Activated CD4-positive, alpha-beta memory T cell treated with anti-CD3 and anti-CD28 coated beads, Interleukin-2, amount 10 ng/mL, durations not matched to agents 7 days and 5 days (primary cell): ENCODE measurements at regions not wholly inside any gene's neighbourhood (a gene's known extent, or its start where the extent isn't known, plus 50 kb on each side); places are given as distances from the start of the nearest gene placed in this dataset.

ENCODE experiments used
- CTCF ChIA-PET: fragments of 350-600 bp; sonication (Branson Sonifier 250); formaldehyde crosslinking; loops from one replicate; lab custom pipeline; 2021; ENCODE audit warnings: antibody characterized with exemption, inconsistent platforms; lab: Charles Lee
- POLR2A ChIA-PET: fragments of 350-600 bp; sonication (Branson Sonifier 250); formaldehyde crosslinking; loops from one replicate; lab custom pipeline; 2021; ENCODE audit warnings: antibody characterized with exemption; lab: Charles Lee
- DNase-seq: peaks from one replicate; pipeline ENCODE4 v3.0.0-alpha.2; 2020
- H3K27ac Mint-ChIP-seq: one replicate; pipeline ENCODE4 v1.8.0; 2021; ENCODE audit warnings: mild to moderate bottlenecking, mixed read lengths
- H3K27me3 Mint-ChIP-seq: one replicate; pipeline ENCODE4 v1.8.0; 2021; ENCODE audit warnings: mixed read lengths
- H3K36me3 Mint-ChIP-seq: one replicate; pipeline ENCODE4 v1.8.0; 2021; ENCODE audit warnings: low read depth, mixed read lengths
- H3K4me1 Mint-ChIP-seq: one replicate; pipeline ENCODE4 v1.8.0; 2021; ENCODE audit warnings: mixed read lengths
- H3K4me3 Mint-ChIP-seq: one replicate; pipeline ENCODE4 v1.8.0; 2021; ENCODE audit warnings: mild to moderate bottlenecking, mixed read lengths
- H3K9me3 Mint-ChIP-seq: one replicate; pipeline ENCODE4 v1.8.0; 2021; ENCODE audit warnings: mixed read lengths

- ChIA-PET CTCF (no interaction called here), POLR2A (no interaction called here)
- DNase-seq = no peak
- Mint-ChIP-seq H3K27me3 (no peaks in the 10 kb centered on the region), H3K9me3 (no peaks in the 10 kb centered on the region), H3K4me3 (no peak overlapping the region), H3K27ac (no peak overlapping the region), H3K4me1 (peaks cover 11% of the 10 kb centered on the region), H3K36me3 (no peaks in the 10 kb centered on the region)
Observed at GRCh38 chr2:12126318-12126717, 379.9 kb downstream of the LPIN1 start.

GRCh38 chr2:12127638-12128037 is 381.2 kb downstream of the LPIN1 start:
- ChIA-PET POLR2A (no interaction called here), CTCF (no interaction called here)
- no peak for DNase-seq
- Mint-ChIP-seq H3K4me1 (peaks cover 11% of the 10 kb centered on the region), H3K4me3 (no peak overlapping the region), H3K9me3 (no peaks in the 10 kb centered on the region), H3K27me3 (no peaks in the 10 kb centered on the region), H3K27ac (peak overlapping the region; percentile 72), H3K36me3 (no peaks in the 10 kb centered on the region)

GRCh38 chr2:12131975-12132374 is 385.5 kb downstream of the LPIN1 start:
- no peak overlapping the region for H3K4me3 Mint-ChIP-seq
- ChIA-PET CTCF (interaction anchor here (0.7 kb wide), 1 partner anchor 584 kb away, joined by 3 read pairs; no protein-coding TSS in a partner anchor), POLR2A (no interaction called here)
- DNase-seq = no peak
- no peaks in the 10 kb centered on the region for H3K36me3 Mint-ChIP-seq
- H3K9me3 Mint-ChIP-seq = no peaks in the 10 kb centered on the region
- no peak overlapping the region for H3K27ac Mint-ChIP-seq
- H3K27me3 Mint-ChIP-seq = no peaks in the 10 kb centered on the region
- H3K4me1 Mint-ChIP-seq = peaks cover 11% of the 10 kb centered on the region

GRCh38 chr2:12141618-12142258 is 395.3 kb downstream of the LPIN1 start:
- Mint-ChIP-seq H3K36me3 (no peaks in the 10 kb centered on the region), H3K27ac (no peak overlapping the region), H3K4me1 (no peaks in the 10 kb centered on the region), H3K27me3 (peaks cover 1% of the 10 kb centered on the region), H3K4me3 (no peak overlapping the region), H3K9me3 (no peaks in the 10 kb centered on the region)
- no peak for DNase-seq
- ChIA-PET POLR2A (no interaction called here), CTCF (no interaction called here)

- ChIA-PET POLR2A (no interaction called here), CTCF (no interaction called here)
- no peak overlapping the region for H3K27ac Mint-ChIP-seq
- H3K9me3 Mint-ChIP-seq = no peaks in the 10 kb centered on the region
- no peaks in the 10 kb centered on the region for H3K4me1 Mint-ChIP-seq
- no peak overlapping the region for H3K4me3 Mint-ChIP-seq
- H3K27me3 Mint-ChIP-seq = no peaks in the 10 kb centered on the region
- no peaks in the 10 kb centered on the region for H3K36me3 Mint-ChIP-seq
- no peak for DNase-seq
Observed at GRCh38 chr2:12151716-12152115, 405.3 kb downstream of the LPIN1 start.

- POLR2A ChIA-PET = no interaction called here
- peaks cover 3% of the 10 kb centered on the region for H3K27me3 Mint-ChIP-seq
- H3K4me1 Mint-ChIP-seq = no peaks in the 10 kb centered on the region
Observed at GRCh38 chr2:12152888-12153287, 406.5 kb downstream of the LPIN1 start.

GRCh38 chr2:12155303-12156051 is 409.0 kb downstream of the LPIN1 start:
- Mint-ChIP-seq H3K9me3 (no peaks in the 10 kb centered on the region), H3K27me3 (peaks cover 8% of the 10 kb centered on the region), H3K4me3 (no peak overlapping the region), H3K4me1 (no peaks in the 10 kb centered on the region), H3K27ac (no peak overlapping the region), H3K36me3 (no peaks in the 10 kb centered on the region)
- POLR2A ChIA-PET = no interaction called here
- no peak for DNase-seq
- CTCF ChIA-PET = interaction anchor here (1.3 kb wide), 1 partner anchor 14 kb away, joined by 3 read pairs; no protein-coding TSS in a partner anchor

More at GRCh38 chr2:12152888-12153287, 406.5 kb downstream of the LPIN1 start:
- Mint-ChIP-seq H3K9me3 (no peaks in the 10 kb centered on the region), H3K36me3 (no peaks in the 10 kb centered on the region), H3K4me3 (no peak overlapping the region), H3K27ac (no peak overlapping the region)
- CTCF ChIA-PET = no interaction called here
- no peak for DNase-seq

GRCh38 chr2:12156349-12156748 is 409.9 kb downstream of the LPIN1 start:
- no peak for DNase-seq
- Mint-ChIP-seq H3K9me3 (no peaks in the 10 kb centered on the region), H3K36me3 (no peaks in the 10 kb centered on the region), H3K4me3 (no peak overlapping the region), H3K27me3 (peaks cover 11% of the 10 kb centered on the region), H3K4me1 (no peaks in the 10 kb centered on the region), H3K27ac (no peak overlapping the region)
- ChIA-PET POLR2A (no interaction called here), CTCF (interaction anchor here (1.3 kb wide), 1 partner anchor 13 kb away, joined by 3 read pairs; no protein-coding TSS in a partner anchor)

- no peaks in the 10 kb centered on the region for H3K4me1 Mint-ChIP-seq
- CTCF ChIA-PET = no interaction called here
- peaks cover 14% of the 10 kb centered on the region for H3K27me3 Mint-ChIP-seq
- POLR2A ChIA-PET = no interaction called here
- no peaks in the 10 kb centered on the region for H3K9me3 Mint-ChIP-seq
- no peak overlapping the region for H3K27ac Mint-ChIP-seq
- H3K36me3 Mint-ChIP-seq = no peaks in the 10 kb centered on the region
- DNase-seq = no peak
- no peak overlapping the region for H3K4me3 Mint-ChIP-seq
Observed at GRCh38 chr2:12161085-12161484, 414.7 kb downstream of the LPIN1 start.

- ChIA-PET POLR2A (no interaction called here), CTCF (no interaction called here)
Observed at GRCh38 chr2:12162269-12163247, 416.1 kb downstream of the LPIN1 start.

GRCh38 chr2:12163866-12164265 is 417.4 kb downstream of the LPIN1 start:
- CTCF ChIA-PET = no interaction called here
- Mint-ChIP-seq H3K4me3 (no peak overlapping the region), H3K27ac (no peak overlapping the region)

More at GRCh38 chr2:12162269-12163247, 416.1 kb downstream of the LPIN1 start:
- no peaks in the 10 kb centered on the region for H3K9me3 Mint-ChIP-seq
- H3K4me3 Mint-ChIP-seq = no peak overlapping the region
- no peaks in the 10 kb centered on the region for H3K4me1 Mint-ChIP-seq
- H3K36me3 Mint-ChIP-seq = no peaks in the 10 kb centered on the region
- DNase-seq = no peak
- no peak overlapping the region for H3K27ac Mint-ChIP-seq
- peaks cover 14% of the 10 kb centered on the region for H3K27me3 Mint-ChIP-seq

GRCh38 chr2:12164689-12165088 is 418.3 kb downstream of the LPIN1 start:
- Mint-ChIP-seq H3K4me1 (peaks cover 13% of the 10 kb centered on the region), H3K27ac (no peak overlapping the region), H3K4me3 (no peak overlapping the region), H3K36me3 (no peaks in the 10 kb centered on the region), H3K9me3 (no peaks in the 10 kb centered on the region), H3K27me3 (peaks cover 7% of the 10 kb centered on the region)
- POLR2A ChIA-PET = no interaction called here
- CTCF ChIA-PET = interaction anchor here (1.6 kb wide), 1 partner anchor 552 kb away, joined by 8 read pairs; the partner anchor contains the start of gene TRIB2
- DNase-seq = no peak

More at GRCh38 chr2:12163866-12164265, 417.4 kb downstream of the LPIN1 start:
- Mint-ChIP-seq H3K9me3 (no peaks in the 10 kb centered on the region), H3K27me3 (peaks cover 9% of the 10 kb centered on the region), H3K4me1 (peaks cover 5% of the 10 kb centered on the region), H3K36me3 (no peaks in the 10 kb centered on the region)
- POLR2A ChIA-PET = no interaction called here
- DNase-seq = no peak
